Suppressor macrophage treated with lipopolysaccharide for 1 hour (primary cell): ENCODE measurements at regions not wholly inside any gene's neighbourhood (a gene's known extent, or its start where the extent isn't known, plus 50 kb on each side); places are given as distances from the start of the nearest gene placed in this dataset.

ENCODE experiments used
- DNase-seq, 3 donors: peaks; one replicate each; pipeline ENCODE4 v3.0.0-alpha.2; 2020 to 2022

GRCh38 chr9:126127591-126127990 is 199.0 kb upstream of the MVB12B start:
- DNase-seq = no peak

GRCh38 chr9:126128494-126129142 is 198.0 kb upstream of the MVB12B start:
- DNase-seq = no peak

GRCh38 chr9:126131066-126132010 is 195.3 kb upstream of the MVB12B start:
- no peak for DNase-seq

GRCh38 chr9:126132746-126133145 is 193.9 kb upstream of the MVB12B start:
- no peak for DNase-seq

GRCh38 chr9:126144196-126144595 is 182.4 kb upstream of the MVB12B start:
- no peak for DNase-seq

GRCh38 chr9:126144603-126145456 is 181.8 kb upstream of the MVB12B start:
- no peak for DNase-seq

- no peak for DNase-seq
Observed at GRCh38 chr9:126145887-126146253, 180.8 kb upstream of the MVB12B start.

- peak in 2 of 3 donors; percentile 23 to 26 for DNase-seq
Observed at GRCh38 chr9:126146254-126147145, 180.1 kb upstream of the MVB12B start.

- no peak for DNase-seq
Observed at GRCh38 chr9:126147186-126147935, 179.3 kb upstream of the MVB12B start.

GRCh38 chr9:126147936-126148870 is 178.4 kb upstream of the MVB12B start:
- DNase-seq = no peak

- DNase-seq = no peak
Observed at GRCh38 chr9:126148994-126149393, 177.6 kb upstream of the MVB12B start.

GRCh38 chr9:126149661-126150060 is 177.0 kb upstream of the MVB12B start:
- no peak for DNase-seq

- no peak for DNase-seq
Observed at GRCh38 chr9:126150411-126151030, 176.1 kb upstream of the MVB12B start.

GRCh38 chr9:126151031-126151685 is 175.5 kb upstream of the MVB12B start:
- DNase-seq = no peak

GRCh38 chr9:126151686-126152134 is 174.9 kb upstream of the MVB12B start:
- DNase-seq = no peak

GRCh38 chr9:126152622-126153362 is 173.8 kb upstream of the MVB12B start:
- DNase-seq = no peak

GRCh38 chr9:126153382-126153781 is 173.2 kb upstream of the MVB12B start:
- DNase-seq = no peak

GRCh38 chr9:126154182-126154827 is 172.3 kb upstream of the MVB12B start:
- no peak for DNase-seq
